HG03095 (cell line): ENCODE measurements at regions not wholly inside any gene's neighbourhood (a gene's known extent, or its start where the extent isn't known, plus 50 kb on each side); places are given as distances from the start of the nearest gene placed in this dataset.

Experiments used
- ATAC-seq: cut with Tn5 transposase; IDR thresholded peaks from one replicate; pipeline ENCODE4 v1.9.1; 2021; ENCODE audit warnings: moderate library complexity; ENCODE audit not compliant: unreplicated experiment

DNA sequence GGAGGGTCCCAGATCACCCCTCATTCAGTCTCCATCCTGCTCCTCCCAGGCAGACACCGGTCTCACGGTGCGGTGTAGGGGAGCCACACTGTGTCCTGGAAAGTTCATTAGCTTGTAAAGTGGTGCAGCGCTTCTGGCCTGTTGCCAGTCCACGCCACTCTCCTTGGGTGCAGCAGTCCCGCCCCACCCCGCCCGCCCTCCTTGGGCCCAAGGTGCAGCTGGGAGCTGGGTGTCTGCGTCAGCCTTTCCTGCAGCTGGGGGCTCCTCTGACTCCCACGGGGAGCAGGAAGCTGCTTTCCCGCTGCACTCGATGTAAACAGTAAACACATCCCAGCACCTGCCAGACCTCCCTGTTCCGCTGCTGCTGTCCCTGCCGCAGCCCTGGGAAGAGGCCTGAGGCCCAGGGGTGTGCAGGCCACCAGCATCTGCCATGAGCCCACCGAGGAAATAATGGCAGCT, 53.8 kb upstream of the ASB18 start:
- ATAC-seq: no peak

DNA sequence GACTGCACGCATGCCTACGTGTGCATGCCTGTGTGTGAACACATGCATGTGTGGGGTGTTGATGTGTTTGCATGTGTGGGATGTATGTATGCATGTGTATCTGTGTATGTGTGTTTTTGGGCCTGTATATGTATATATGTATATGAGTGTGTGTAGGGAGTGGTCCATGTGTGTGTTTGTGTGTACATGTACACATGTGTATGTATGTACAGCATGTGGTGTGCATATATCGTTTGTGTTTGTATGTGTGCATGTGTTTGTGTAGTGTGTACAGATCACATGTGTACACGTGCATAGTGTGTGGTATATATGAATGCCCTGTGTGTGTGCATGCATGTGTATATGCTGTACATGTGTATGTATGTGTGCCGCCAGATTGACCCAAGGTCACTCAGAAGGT, 54.2 kb upstream of the ASB18 start:
- ATAC-seq: no peak

DNA sequence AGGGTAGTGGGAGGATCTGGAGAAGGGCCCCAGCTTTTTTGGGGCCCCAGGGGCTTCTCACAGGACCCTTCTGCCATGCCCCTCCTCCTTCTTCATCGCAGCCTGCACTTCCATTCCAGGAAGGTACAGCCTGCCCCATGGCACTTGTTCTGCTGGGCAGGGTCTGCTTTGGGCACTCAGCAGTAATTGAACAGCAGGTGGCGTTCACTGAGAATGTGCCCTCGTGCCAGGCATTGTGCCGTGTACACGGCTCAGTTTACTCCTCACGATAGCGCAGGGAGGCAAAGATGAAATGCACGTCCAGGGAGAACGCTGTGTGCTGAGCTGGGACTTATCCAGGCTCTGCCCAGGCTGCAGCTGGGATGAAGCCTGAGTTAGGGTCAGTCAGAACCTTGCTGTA, 54.8 kb upstream of the ASB18 start:
- no peak for ATAC-seq

DNA sequence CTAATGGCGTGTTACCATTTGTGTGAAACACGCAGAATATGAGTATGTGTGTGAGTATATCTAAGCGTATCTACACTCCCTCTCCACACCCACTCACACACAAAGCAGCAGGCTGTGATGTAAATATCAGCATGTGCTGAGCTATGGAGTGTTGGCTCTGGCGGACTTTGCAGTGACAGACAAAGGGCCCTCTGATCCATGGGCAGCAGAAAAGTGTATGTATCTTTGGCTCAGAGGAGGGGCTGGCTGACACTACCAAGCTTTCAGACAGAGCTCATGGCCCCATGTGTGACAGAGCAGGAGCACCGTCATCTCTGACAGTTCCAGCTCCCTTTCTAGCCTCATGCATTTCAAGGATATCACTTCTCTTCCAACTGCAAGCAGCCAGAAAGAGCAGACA, 57.2 kb upstream of the ASB18 start:
- no peak for ATAC-seq

DNA sequence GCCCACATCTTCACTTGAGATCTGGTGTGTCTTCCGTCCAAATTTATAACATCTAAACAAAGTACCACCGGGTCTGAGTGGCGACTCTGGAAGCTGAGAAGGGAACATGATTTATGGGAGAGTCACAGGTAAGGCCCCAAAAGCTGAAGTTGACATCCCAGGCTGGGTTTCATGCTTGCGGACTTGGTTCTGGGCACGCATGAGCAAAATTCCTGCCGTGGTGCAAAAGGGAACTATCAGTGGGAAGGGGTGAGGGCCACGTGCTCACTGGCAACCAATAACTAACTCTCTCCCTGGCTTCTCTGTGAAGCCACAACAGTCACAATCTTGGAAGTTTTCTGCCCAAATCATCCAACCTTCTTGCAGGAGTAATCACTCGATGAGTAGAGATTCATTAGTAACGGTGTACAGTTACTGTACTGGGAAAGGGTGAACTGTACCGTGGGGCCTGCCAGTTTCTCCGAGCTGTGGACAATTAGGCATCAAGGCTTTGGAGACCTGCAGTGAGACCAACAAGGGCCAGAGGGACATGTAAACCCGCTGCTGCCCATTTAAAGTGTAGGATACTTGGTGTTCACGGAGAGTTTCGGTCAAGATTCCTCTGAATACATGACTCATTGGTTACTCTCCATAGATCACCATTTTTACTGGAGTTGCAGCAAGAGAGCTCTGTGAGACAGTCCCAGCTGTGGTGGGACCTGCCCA, 69.4 kb upstream of the ASB18 start:
- ATAC-seq: no peak

DNA sequence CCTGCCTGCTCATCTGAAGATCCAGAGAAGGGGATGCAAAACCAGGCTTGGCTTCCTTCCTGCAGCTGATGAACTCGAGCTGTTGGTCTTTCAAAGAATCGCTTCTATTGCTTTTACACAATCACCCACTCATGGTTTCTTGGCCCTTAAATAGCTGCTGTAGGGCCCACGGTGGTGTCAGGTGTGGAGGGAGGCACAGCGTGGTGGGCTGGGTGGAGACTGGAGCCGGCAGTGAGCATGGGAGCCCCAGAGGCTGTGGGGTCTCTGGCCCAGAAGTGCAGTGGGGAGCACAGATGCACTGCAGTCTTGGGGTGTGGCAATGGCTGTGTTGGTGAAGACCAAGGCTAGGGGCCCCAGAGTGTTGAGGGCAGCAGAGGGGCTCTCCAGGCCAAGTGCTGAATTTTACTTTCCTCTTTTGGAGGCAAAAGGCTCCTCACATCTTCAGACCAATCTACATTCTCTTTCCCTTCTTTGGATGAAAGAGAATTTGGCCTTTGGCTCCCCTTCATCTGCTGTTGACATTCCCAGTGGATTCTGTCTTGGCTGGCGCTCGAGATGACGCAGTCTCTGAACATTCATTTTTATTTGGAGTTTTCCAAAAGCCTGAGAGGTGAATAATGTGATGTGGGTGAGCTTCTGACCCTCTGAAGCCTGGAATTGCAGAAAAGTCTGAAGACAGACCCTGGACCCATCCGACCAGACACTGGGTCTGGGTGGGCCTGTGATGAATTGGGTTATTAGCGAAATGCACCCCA, 70.1 kb upstream of the ASB18 start:
- no peak for ATAC-seq

DNA sequence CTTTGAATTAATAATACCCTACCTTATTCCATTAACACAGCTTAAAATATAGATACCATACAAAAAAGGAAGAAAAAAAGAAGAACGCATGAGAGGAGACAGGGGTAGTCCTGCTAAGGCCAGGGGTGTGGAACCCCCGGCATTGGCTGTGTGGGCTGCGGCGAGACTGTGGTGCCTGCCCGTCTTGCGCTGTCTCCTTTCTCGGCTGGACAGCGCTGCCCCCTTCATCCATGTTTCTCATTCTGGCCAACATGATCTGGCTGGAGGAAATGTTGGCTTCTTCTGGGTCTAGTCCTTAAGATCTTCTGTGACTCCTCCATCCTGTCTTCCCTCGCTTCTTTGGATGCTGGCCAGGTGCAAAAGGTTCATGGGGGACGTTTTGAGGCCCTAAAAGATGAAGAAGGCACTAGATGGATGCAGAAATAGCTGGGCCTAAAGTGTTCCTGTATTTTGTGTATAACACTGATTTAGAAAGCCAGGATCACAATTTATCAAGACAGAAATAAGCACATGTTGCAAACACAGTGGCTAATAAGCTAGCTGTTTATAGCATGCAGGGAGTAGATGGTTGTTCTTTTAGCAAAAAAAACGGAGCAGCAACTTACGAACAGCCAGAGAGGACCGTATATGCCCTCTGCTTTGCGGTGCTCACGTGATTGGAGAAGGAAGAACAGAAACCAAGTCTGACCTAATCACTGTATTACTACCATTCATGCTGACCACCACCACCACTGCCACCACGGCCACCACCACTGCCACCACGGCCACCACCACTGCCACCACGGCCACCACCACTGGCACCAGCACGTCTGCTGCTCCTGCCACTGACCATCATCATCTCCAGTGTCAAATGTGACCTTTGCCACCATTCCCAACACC, 71.7 kb upstream of the ASB18 start:
- no peak for ATAC-seq

DNA sequence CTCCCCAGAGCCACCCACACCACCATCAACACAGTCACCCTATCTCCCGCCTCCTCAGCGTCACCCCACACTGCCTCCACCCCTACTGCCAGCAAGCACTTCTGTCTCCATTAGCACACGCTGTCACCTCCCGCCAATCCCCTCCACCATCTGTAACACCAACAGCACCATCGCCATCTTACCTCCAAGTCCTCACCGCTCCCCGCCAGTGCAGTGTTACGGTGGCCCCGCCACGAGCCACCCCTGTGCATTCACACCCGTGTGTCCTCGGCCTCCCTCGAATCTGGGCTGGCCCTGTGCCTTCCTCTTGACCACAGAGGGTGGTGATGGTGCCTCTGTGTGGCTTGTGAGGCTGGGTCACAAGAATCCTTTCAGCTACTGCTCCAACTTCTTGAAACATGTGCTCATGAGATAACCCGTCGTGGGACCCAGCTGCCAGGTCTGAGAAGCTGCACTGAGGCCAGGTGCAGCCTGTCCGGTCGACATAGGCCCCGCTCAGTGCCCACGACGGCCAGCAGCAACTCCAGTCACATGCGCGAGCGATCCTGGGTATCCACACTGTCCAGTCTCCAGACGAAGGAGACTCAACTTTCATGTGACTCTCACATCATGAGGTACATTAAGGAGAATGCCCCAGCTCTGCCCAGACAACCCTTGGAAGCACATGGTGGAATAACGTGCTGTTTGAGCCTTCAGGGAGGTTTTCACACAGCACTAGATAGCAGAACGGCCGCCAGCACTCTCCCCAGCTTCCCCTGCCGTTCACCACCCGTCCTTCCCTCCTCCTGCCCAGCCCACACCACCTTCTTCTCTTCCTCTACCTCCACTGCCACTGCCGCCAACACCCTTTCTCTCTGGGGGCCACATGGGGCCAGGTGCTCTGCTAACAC, 72.6 kb upstream of the ASB18 start:
- no peak for ATAC-seq

DNA sequence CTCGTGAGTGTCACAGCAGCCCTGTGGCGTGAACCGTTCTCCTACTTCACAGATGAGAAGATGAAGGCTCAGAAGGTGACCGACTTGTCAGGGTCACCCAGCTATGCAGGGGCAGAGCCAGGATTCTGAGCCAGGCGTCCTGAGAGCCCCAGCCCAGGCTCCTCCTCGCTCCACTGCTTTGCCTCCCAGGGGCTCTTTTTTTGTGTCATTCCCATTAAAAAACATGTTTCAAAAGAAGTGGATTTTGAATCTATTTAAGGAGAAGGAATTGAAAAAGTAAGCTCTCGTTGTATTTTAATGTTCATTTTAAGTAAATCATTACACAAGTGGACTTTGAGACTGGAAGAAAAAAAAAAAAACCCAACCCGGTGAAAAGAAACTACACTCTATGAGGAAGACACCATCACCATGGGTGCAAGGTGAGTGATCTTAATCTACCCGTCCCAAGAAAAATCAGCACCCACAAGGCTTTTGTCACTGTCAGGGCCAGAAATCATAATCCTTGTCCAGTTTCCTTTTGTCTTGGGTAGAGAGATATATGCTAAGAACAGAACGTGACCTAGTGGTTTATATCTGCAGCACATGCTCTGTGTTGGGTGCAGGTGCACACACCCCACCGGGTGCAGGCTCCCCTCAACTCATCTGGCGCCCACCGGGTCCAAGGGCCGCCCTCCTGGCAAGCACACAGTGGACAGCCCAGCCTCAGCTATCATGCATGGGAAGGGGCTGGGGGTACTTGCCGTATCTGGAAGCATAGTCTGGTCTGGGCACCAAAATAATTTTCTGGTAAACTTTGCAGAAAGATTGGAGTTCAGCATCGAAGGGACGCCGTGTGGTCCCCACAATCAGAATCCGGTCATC, 73.5 kb upstream of the ASB18 start:
- no peak for ATAC-seq

DNA sequence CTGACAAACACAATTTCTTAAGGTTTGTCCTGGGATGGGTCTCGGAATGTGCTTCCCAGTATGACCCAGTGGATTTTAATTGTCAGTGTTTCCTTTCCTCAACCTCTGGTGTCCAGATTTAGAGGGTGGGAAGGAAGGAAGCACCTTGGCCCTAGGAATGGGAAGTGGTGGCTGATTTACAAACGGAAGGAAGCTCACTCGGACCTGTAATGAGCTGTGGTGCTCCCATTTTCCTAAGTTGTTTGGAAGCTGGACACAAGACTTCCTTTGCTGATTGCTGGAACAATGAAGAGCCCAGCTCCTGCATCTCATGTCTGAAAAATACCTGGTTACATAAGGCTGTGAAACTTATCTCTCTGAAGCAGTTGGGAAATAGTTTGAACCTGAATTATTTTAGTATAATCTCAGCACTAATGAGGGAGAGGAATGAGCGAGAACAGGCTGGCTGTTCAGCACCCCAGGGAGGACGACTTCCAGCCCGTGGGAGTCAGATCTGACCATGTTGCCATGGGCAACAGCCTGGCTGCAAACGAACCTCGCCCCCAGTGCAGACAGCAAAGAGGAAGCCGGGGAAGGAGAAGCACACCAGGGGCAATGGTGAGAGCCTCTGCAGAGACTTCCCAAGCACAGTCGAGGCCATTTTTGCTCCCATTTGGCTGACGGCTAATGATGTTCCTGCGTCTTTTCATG, 74.4 kb upstream of the ASB18 start:
- ATAC-seq: no peak

DNA sequence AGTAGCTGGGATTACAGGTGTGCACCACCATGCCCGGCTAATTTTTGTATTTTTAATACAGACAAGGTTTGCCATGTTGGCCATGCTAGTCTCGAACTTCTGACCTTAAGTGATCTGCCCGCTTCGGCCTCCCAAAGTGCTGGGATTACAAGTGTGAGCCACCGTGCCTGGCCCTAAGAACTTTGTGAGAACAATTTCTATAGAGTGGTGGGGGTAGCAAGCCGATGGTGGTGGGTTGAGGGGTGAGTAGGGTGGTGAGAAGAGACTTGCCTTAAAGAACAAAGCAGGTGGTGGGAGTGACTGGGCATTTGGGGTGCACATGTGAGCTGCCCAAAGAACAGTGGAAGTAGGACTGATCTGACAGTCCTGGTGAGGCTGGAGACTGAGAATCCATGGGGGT, 76.0 kb upstream of the ASB18 start:
- no peak for ATAC-seq

DNA sequence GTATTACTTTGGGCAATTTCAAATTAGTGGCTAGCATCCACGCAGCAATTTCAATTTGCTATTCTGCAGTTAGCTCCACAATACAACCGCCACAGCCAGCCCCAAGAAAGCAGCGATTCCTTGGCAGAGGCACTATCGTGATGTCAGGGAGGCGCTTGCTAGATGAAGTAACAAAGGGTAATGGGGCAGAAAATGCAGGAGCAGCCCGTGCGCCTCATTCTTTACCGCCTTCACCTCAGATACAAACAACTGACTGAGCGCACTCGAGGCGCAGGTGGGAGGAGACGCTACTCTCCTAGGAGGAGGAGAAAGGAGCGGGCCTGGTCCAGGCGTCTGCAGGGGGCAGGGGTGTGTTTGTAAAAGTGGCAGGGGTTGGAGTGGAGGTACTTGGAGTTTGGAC, 76.9 kb upstream of the ASB18 start:
- no peak for ATAC-seq

DNA sequence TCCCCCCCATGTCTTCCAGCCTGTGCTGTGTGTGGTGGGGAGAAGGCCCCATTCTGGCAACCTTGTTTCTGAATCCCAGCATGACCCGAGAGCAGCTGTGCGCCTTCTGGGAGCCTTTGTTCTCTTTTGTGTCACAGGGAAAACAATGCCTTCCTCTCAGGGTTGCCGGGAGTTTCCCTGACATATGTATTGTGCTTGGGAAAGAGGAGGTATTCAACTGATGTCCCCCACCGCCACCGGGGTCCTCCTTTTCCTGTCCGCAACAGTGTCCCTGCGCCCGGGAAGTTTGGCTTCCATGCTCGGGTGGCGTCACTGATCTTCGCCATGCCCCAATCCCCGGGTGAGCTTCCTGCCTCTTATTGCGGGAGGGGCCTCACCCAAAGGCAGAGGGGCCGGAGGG, 77.5 kb upstream of the ASB18 start:
- no peak for ATAC-seq

DNA sequence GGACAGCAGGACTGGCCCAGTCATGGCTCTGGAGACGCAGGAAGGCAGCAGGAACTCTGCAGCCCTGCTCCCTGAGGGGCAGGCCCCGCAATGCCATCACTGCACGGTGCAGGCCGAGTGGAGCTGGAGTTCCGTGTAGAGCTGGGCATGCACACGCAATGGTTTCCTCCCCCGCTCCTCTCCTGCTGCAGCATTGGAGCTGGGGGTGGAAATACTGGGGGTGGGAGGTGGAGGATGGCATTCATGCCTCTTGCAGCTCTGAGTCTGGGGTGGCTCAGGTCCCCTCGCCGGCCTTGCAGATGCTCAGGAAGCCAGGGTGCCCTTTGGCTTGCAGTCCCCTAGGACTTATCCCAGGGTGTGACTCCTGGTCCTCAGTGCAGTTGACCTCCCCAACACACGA, 78.3 kb upstream of the ASB18 start:
- ATAC-seq: no peak

DNA sequence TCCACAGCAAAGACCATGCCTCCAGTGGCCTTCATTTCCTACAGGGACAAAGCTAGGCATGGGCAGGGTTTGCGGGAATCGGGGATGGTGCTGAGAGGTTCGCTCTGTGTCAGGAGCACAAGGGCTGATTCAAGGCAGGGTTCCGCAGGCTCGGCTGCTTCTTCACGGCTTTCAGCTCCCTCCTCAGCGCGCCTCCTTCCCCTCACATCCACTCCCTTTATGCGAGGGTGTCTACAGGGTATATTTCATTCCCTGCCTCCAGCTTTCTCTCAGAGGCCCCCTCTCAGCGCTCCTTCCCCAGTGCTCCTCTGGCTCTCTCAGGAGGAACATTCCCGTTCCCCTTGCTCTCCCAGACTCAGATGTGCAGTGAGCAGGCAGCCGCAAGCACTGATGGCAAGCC, 78.7 kb upstream of the ASB18 start:
- ATAC-seq: no peak

DNA sequence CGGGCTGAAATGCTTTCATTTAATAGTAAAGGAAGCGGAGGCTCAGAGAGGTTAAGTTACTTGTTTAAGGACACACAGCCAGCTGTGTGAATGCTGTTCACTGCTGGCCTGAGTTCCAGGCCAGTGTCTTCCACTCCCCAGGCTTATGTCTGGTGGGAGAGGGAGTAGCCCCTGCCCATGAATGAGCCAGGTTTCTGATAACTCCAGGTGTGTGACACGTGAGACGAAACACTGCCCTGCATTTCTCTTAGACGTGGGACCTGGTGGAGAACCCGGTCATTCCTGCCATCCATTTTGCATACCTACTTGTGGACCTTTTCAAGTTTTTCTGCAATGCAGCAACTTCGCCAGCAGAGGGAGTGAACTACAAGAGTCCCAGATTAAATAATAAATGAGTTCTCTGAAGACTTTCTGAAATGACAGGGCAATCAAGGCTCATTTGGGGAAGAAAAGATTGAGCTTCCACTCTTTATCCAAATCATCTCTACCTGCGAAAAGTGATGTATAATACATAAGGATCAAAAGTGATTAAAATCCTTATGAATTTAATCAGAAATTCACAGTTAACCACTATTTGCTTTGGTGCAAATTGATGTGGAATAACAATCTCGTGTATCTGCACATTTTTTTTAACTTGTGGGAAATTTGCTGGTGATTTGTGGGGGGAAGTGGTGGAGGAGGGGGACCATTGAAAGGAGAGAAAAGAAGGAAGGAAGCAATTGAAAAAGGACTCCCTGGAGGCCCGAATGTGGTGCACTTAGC, 79.4 kb upstream of the ASB18 start:
- ATAC-seq: no peak

DNA sequence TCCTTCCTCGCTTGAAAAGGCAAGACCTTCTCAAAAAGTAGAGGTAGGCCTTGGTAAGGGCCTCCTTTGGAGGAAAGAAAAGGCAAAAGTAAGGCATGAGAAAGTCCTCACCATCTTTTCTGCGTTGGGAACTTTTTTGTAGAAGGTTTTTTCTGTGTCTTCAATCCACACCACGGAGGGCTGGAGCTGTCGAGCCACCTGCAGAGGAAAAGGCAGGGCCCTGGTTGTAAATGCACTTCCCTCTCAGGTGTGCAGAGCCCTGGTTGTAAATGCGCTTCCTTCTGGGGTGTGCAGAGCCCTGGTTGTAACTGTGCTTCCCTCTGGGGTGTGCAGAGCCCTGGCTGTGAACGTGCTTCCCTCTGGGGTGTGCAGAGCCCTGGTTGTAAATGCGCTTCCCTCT, 80.2 kb upstream of the ASB18 start:
- ATAC-seq: no peak

DNA sequence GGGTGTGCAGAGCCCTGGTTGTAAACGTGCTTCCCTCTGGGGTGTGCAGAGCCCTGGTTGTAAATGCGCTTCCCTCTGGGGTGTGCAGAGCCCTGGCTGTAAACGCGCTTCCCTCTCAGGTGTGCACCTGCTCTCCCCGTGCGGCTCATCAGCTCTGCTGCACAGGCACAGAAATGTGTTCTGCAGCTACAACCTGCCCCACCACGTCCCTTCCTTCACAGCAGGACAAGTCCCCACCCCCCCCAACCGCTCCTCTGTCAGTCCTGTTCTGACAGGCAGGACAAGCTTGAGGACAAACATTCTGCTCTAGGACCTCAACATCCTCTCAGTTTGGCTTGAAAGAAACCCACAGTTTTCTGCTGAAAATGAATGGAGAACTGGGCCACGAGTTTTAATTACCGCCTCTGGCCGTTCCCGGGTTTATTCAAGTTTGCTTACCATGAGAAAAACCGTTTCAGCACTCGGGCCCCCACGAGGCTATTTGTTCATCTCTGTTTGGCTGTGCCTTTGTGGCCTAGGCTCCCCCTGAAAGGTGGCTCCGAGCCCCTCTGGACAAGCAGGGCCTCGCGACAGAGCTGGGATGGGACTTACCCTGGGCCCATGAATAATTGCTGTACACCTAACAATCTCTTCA, 81.0 kb upstream of the ASB18 start:
- no peak for ATAC-seq
